ENCODE measurements at regions not wholly inside any gene's neighbourhood (a gene's known extent, or its start where the extent isn't known, plus 50 kb on each side); places are given as distances from the start of the nearest gene placed in this dataset.

GRCh38 chr22:47697861-47698260 lies 935.4 kb downstream of the TBC1D22A start:
- no peak overlapping the region for H3K23ac ChIP-seq (ENCODE audit: low read depth, low read length, poor library complexity)
- H3K4me3 ChIP-seq (ENCODE audit: low read length in 2 of 2), result no peak overlapping the region
- no peak overlapping the region for H4K8ac ChIP-seq (ENCODE audit: low read depth, low read length)
- no peaks in the 10 kb centered on the region for H3K4me1 ChIP-seq (ENCODE audit: control insufficient read depth in 2 of 2, insufficient read depth in 1 of 2, low read depth in 1 of 2, low read length in 2 of 2)
- no peaks in the 10 kb centered on the region for H3K36me3 ChIP-seq (replicated peaks in 1 of 2; ENCODE audit: control insufficient read depth in 2 of 2, insufficient read depth in 2 of 2, low read length in 2 of 2)
- H2BK120ac ChIP-seq (ENCODE audit: low read depth, low read length), result no peak overlapping the region
- H3K27me3 ChIP-seq (ENCODE audit: control insufficient read depth in 3 of 3, insufficient read depth in 3 of 3, low read depth in 1 of 3, low read length in 3 of 3), result peaks cover 0 to 3% (median 0%) of the 10 kb centered on the region in 3 experiments
- H3K9me3 ChIP-seq (replicated peaks in 1 of 2; ENCODE audit: control insufficient read depth in 2 of 2, insufficient read depth in 1 of 2, low read depth in 1 of 2, low read length in 2 of 2), result no peaks in the 10 kb centered on the region
- no peaks in the 10 kb centered on the region for H3K79me1 ChIP-seq (ENCODE audit: low read depth, low read length)
- no peak overlapping the region for H3K4ac ChIP-seq (ENCODE audit: low read length)
- H3K27ac ChIP-seq (replicated peaks; ENCODE audit: low read length), result no peak overlapping the region
- H2AFZ ChIP-seq (ENCODE audit: low read length), result no peak overlapping the region
- no peak overlapping the region for H2BK5ac ChIP-seq (ENCODE audit: low read length)
- no peak overlapping the region for H3K18ac ChIP-seq (ENCODE audit: low read length)
- DNase-seq (ENCODE audit: low spot score), result no peak
- H4K91ac ChIP-seq (ENCODE audit: low read depth, low read length, poor library complexity), result no peak overlapping the region
- H2BK12ac ChIP-seq (ENCODE audit: low read length), result no peak overlapping the region
- WGBS, 2 donors (ENCODE audit: extremely low coverage in 2 of 2, insufficient read length in 2 of 2, insufficient replicate concordance in 1 of 2), result no CpG with 5 or more reads among the region's 1 CpG
- H2AK5ac ChIP-seq (ENCODE audit: low read depth, low read length), result no peak overlapping the region
- H3K14ac ChIP-seq (ENCODE audit: low read length), result no peak overlapping the region
- no peak overlapping the region for H3K9ac ChIP-seq (ENCODE audit: low read depth, low read length, poor library complexity)
- no peak overlapping the region for H2BK15ac ChIP-seq (ENCODE audit: low read length)
- no peak overlapping the region for H3K4me2 ChIP-seq (ENCODE audit: insufficient read depth, low read length, poor library complexity, severe bottlenecking)

GRCh38 chr22:47696776-47697175 lies 934.3 kb downstream of the TBC1D22A start:
- Histone ChIP-seq H2AFZ (ENCODE audit: low read length) (no peak overlapping the region), H3K9ac (ENCODE audit: low read depth, low read length, poor library complexity) (no peak overlapping the region), H3K9me3 (replicated peaks in 1 of 2; ENCODE audit: control insufficient read depth in 2 of 2, insufficient read depth in 1 of 2, low read depth in 1 of 2, low read length in 2 of 2) (no peaks in the 10 kb centered on the region), H2BK12ac (ENCODE audit: low read length) (no peak overlapping the region), H2BK120ac (ENCODE audit: low read depth, low read length) (no peak overlapping the region), H3K36me3 (replicated peaks in 1 of 2; ENCODE audit: control insufficient read depth in 2 of 2, insufficient read depth in 2 of 2, low read length in 2 of 2) (no peaks in the 10 kb centered on the region), H3K79me1 (ENCODE audit: low read depth, low read length) (no peaks in the 10 kb centered on the region), H3K4me3 (ENCODE audit: low read length in 2 of 2) (no peak overlapping the region), H3K4me1 (ENCODE audit: control insufficient read depth in 2 of 2, insufficient read depth in 1 of 2, low read depth in 1 of 2, low read length in 2 of 2) (no peaks in the 10 kb centered on the region), H3K4me2 (ENCODE audit: insufficient read depth, low read length, poor library complexity, severe bottlenecking) (no peak overlapping the region), H3K27ac (replicated peaks; ENCODE audit: low read length) (no peak overlapping the region), H3K18ac (ENCODE audit: low read length) (no peak overlapping the region), H3K4ac (ENCODE audit: low read length) (no peak overlapping the region), H3K14ac (ENCODE audit: low read length) (no peak overlapping the region), H2AK5ac (ENCODE audit: low read depth, low read length) (no peak overlapping the region), H4K91ac (ENCODE audit: low read depth, low read length, poor library complexity) (no peak overlapping the region), H3K23ac (ENCODE audit: low read depth, low read length, poor library complexity) (no peak overlapping the region), H2BK5ac (ENCODE audit: low read length) (no peak overlapping the region), H2BK15ac (ENCODE audit: low read length) (no peak overlapping the region), H4K8ac (ENCODE audit: low read depth, low read length) (no peak overlapping the region), H3K27me3 (ENCODE audit: control insufficient read depth in 3 of 3, insufficient read depth in 3 of 3, low read depth in 1 of 3, low read length in 3 of 3) (peaks cover 0 to 3% (median 0%) of the 10 kb centered on the region in 3 experiments)
- no CpG with 5 or more reads among the region's 3 CpGs for WGBS, 2 donors (ENCODE audit: extremely low coverage in 2 of 2, insufficient read length in 2 of 2, insufficient replicate concordance in 1 of 2)
- DNase-seq (ENCODE audit: low spot score), result no peak

GRCh38 chr22:47695176-47695575 lies 932.7 kb downstream of the TBC1D22A start:
- no peak overlapping the region for H3K27ac ChIP-seq (replicated peaks; ENCODE audit: low read length)
- no peak overlapping the region for H3K4ac ChIP-seq (ENCODE audit: low read length)
- H2BK5ac ChIP-seq (ENCODE audit: low read length), result no peak overlapping the region
- no peak for DNase-seq (ENCODE audit: low spot score)
- no peaks in the 10 kb centered on the region for H3K4me1 ChIP-seq (ENCODE audit: control insufficient read depth in 2 of 2, insufficient read depth in 1 of 2, low read depth in 1 of 2, low read length in 2 of 2)
- H2BK12ac ChIP-seq (ENCODE audit: low read length), result no peak overlapping the region
- H2BK15ac ChIP-seq (ENCODE audit: low read length), result no peak overlapping the region
- H2AFZ ChIP-seq (ENCODE audit: low read length), result no peak overlapping the region
- no peak overlapping the region for H2BK120ac ChIP-seq (ENCODE audit: low read depth, low read length)
- H3K9me3 ChIP-seq (replicated peaks in 1 of 2; ENCODE audit: control insufficient read depth in 2 of 2, insufficient read depth in 1 of 2, low read depth in 1 of 2, low read length in 2 of 2), result no peaks in the 10 kb centered on the region
- H4K8ac ChIP-seq (ENCODE audit: low read depth, low read length), result no peak overlapping the region
- no CpG with 5 or more reads among the region's 5 CpGs for WGBS, 2 donors (ENCODE audit: extremely low coverage in 2 of 2, insufficient read length in 2 of 2, insufficient replicate concordance in 1 of 2)
- H3K36me3 ChIP-seq (replicated peaks in 1 of 2; ENCODE audit: control insufficient read depth in 2 of 2, insufficient read depth in 2 of 2, low read length in 2 of 2), result no peaks in the 10 kb centered on the region
- H3K9ac ChIP-seq (ENCODE audit: low read depth, low read length, poor library complexity), result no peak overlapping the region
- no peak overlapping the region for H3K4me3 ChIP-seq (ENCODE audit: low read length in 2 of 2)
- H2AK5ac ChIP-seq (ENCODE audit: low read depth, low read length), result no peak overlapping the region
- H3K4me2 ChIP-seq (ENCODE audit: insufficient read depth, low read length, poor library complexity, severe bottlenecking), result no peak overlapping the region
- no peak overlapping the region for H3K18ac ChIP-seq (ENCODE audit: low read length)
- peaks cover 0 to 3% (median 0%) of the 10 kb centered on the region in 3 experiments for H3K27me3 ChIP-seq (ENCODE audit: control insufficient read depth in 3 of 3, insufficient read depth in 3 of 3, low read depth in 1 of 3, low read length in 3 of 3)
- H3K79me1 ChIP-seq (ENCODE audit: low read depth, low read length), result no peaks in the 10 kb centered on the region
- no peak overlapping the region for H3K14ac ChIP-seq (ENCODE audit: low read length)
- no peak overlapping the region for H3K23ac ChIP-seq (ENCODE audit: low read depth, low read length, poor library complexity)
- H4K91ac ChIP-seq (ENCODE audit: low read depth, low read length, poor library complexity), result no peak overlapping the region

- Histone ChIP-seq H4K8ac (ENCODE audit: low read depth, low read length) (no peak overlapping the region), H3K9me3 (replicated peaks in 1 of 2; ENCODE audit: control insufficient read depth in 2 of 2, insufficient read depth in 1 of 2, low read depth in 1 of 2, low read length in 2 of 2) (no peaks in the 10 kb centered on the region), H3K27ac (replicated peaks; ENCODE audit: low read length) (no peak overlapping the region), H2BK12ac (ENCODE audit: low read length) (no peak overlapping the region), H2AFZ (ENCODE audit: low read length) (no peak overlapping the region), H3K79me1 (ENCODE audit: low read depth, low read length) (no peaks in the 10 kb centered on the region), H3K4ac (ENCODE audit: low read length) (no peak overlapping the region), H3K9ac (ENCODE audit: low read depth, low read length, poor library complexity) (no peak overlapping the region), H3K4me3 (ENCODE audit: low read length in 2 of 2) (no peak overlapping the region), H3K14ac (ENCODE audit: low read length) (no peak overlapping the region), H3K36me3 (replicated peaks in 1 of 2; ENCODE audit: control insufficient read depth in 2 of 2, insufficient read depth in 2 of 2, low read length in 2 of 2) (no peaks in the 10 kb centered on the region), H2BK120ac (ENCODE audit: low read depth, low read length) (no peak overlapping the region), H3K4me2 (ENCODE audit: insufficient read depth, low read length, poor library complexity, severe bottlenecking) (no peak overlapping the region), H3K23ac (ENCODE audit: low read depth, low read length, poor library complexity) (no peak overlapping the region), H3K27me3 (ENCODE audit: control insufficient read depth in 3 of 3, insufficient read depth in 3 of 3, low read depth in 1 of 3, low read length in 3 of 3) (peaks cover 0 to 3% (median 0%) of the 10 kb centered on the region in 3 experiments), H3K18ac (ENCODE audit: low read length) (no peak overlapping the region), H2BK15ac (ENCODE audit: low read length) (no peak overlapping the region), H2BK5ac (ENCODE audit: low read length) (no peak overlapping the region), H4K91ac (ENCODE audit: low read depth, low read length, poor library complexity) (no peak overlapping the region), H3K4me1 (ENCODE audit: control insufficient read depth in 2 of 2, insufficient read depth in 1 of 2, low read depth in 1 of 2, low read length in 2 of 2) (no peaks in the 10 kb centered on the region), H2AK5ac (ENCODE audit: low read depth, low read length) (no peak overlapping the region)
- no CpG with 5 or more reads among the region's 4 CpGs for WGBS, 2 donors (ENCODE audit: extremely low coverage in 2 of 2, insufficient read length in 2 of 2, insufficient replicate concordance in 1 of 2)
- DNase-seq (ENCODE audit: low spot score), result no peak
Observed at GRCh38 chr22:47694536-47695130, 932.2 kb downstream of the TBC1D22A start.
